WTC11 (cell line): ENCODE measurements at regions not wholly inside any gene's neighbourhood (a gene's known extent, or its start where the extent isn't known, plus 50 kb on each side); places are given as distances from the start of the nearest gene placed in this dataset.

Source experiments
- ATAC-seq: fragments of 200-7000 bp; cut with Tn5 transposase; 2 replicates; pipeline ENCODE4 v1.10.0; 2021; ENCODE audit warnings: mild to moderate bottlenecking, moderate library complexity
- CTCF ChIA-PET: fragments of 300-600 bp; sonication (Branson Sonifier 250); formaldehyde crosslinking; loops from one replicate; lab custom pipeline; 2021; ENCODE audit warnings: antibody characterized with exemption; lab: Charles Lee
- POLR2A ChIA-PET: fragments of 350-600 bp; sonication (Branson Sonifier 250); formaldehyde crosslinking; loops from one replicate; lab custom pipeline; 2021; ENCODE audit warnings: antibody characterized with exemption; lab: Charles Lee
- DNase-seq: peaks from one replicate; pipeline ENCODE4 v3.0.0; 2021; ENCODE audit warnings: low spot score
- H3K27ac Mint-ChIP-seq: 2 replicates; pipeline ENCODE4 v1.8.0; 2021; ENCODE audit warnings: mixed read lengths
- H3K27me3 Mint-ChIP-seq: 2 replicates; pipeline ENCODE4 v1.8.0; 2021; ENCODE audit warnings: low read depth, mild to moderate bottlenecking, moderate library complexity, mixed read lengths
- H3K36me3 Mint-ChIP-seq: 2 replicates; pipeline ENCODE4 v1.8.0; 2021; ENCODE audit warnings: mixed read lengths
- H3K4me1 Mint-ChIP-seq: 2 replicates; pipeline ENCODE4 v1.8.0; 2022; ENCODE audit warnings: mixed read lengths
- H3K4me3 Mint-ChIP-seq: 2 replicates; pipeline ENCODE4 v1.8.0; 2021; ENCODE audit warnings: mild to moderate bottlenecking, moderate library complexity, mixed read lengths
- H3K9me3 Mint-ChIP-seq: 2 replicates; pipeline ENCODE4 v1.8.0; 2021; ENCODE audit warnings: mixed read lengths
- AFF4 ChIP-seq: sonication (generic); formaldehyde crosslinking; IDR thresholded peaks from 2 replicates; pipeline ENCODE4 v1.8.1; 2023; ENCODE audit warnings: mild to moderate bottlenecking, missing genetic modification reagents, borderline replicate concordance
- ATF1 ChIP-seq: sonication (generic); formaldehyde crosslinking; IDR thresholded peaks from 2 replicates; pipeline ENCODE4 v1.8.1; 2023; ENCODE audit warnings: mild to moderate bottlenecking, moderate library complexity, missing genetic modification reagents
- CBFB ChIP-seq: sonication (generic); formaldehyde crosslinking; IDR thresholded peaks from 2 replicates; pipeline ENCODE4 v1.8.1; 2022; ENCODE audit warnings: mild to moderate bottlenecking, low read depth, missing genetic modification reagents
- E2F4 ChIP-seq: sonication (generic); formaldehyde crosslinking; IDR thresholded peaks from 2 replicates; pipeline ENCODE4 v1.8.1; 2022; ENCODE audit warnings: low read depth, mild to moderate bottlenecking, moderate library complexity, missing genetic modification reagents, borderline replicate concordance
- ELF4 ChIP-seq: sonication (generic); formaldehyde crosslinking; IDR thresholded peaks from 2 replicates; pipeline ENCODE4 v1.8.1; 2022; ENCODE audit warnings: low read depth, mild to moderate bottlenecking, moderate library complexity, missing genetic modification reagents
- FOXP1 ChIP-seq: sonication (generic); formaldehyde crosslinking; IDR thresholded peaks from 2 replicates; pipeline ENCODE4 v1.8.0; 2022; ENCODE audit warnings: missing genetic modification reagents, mild to moderate bottlenecking, moderate library complexity, borderline replicate concordance
- GABPB1 ChIP-seq: sonication (generic); formaldehyde crosslinking; IDR thresholded peaks from 2 replicates; pipeline ENCODE4 v1.8.1; 2023; ENCODE audit warnings: mild to moderate bottlenecking, missing genetic modification reagents
- NFATC4 ChIP-seq: fragments of 250-450 bp; sonication (Bioruptor Pico); IDR thresholded peaks from 2 replicates; pipeline ENCODE4 v1.9.0; 2021; ENCODE audit warnings: mild to moderate bottlenecking
- NFE2L1 ChIP-seq: sonication (generic); formaldehyde crosslinking; IDR thresholded peaks from 2 replicates; pipeline ENCODE4 v1.8.1; 2023; ENCODE audit warnings: missing genetic modification reagents
- NR3C1 ChIP-seq: sonication (generic); formaldehyde crosslinking; conservative IDR thresholded peaks from 2 replicates; pipeline ENCODE4 v1.8.1; 2023; ENCODE audit warnings: low read depth, mild to moderate bottlenecking, missing genetic modification reagents
- PRRX2 ChIP-seq: fragments of 250-450 bp; sonication (Bioruptor Pico); IDR thresholded peaks from 2 replicates; pipeline ENCODE4 v1.8.0; 2021; ENCODE audit warnings: mild to moderate bottlenecking
- RORB ChIP-seq: fragments of 250-450 bp; sonication (Bioruptor Pico); IDR thresholded peaks from 2 replicates; pipeline ENCODE4 v1.9.0; 2021; ENCODE audit warnings: mild to moderate bottlenecking
- USF2 ChIP-seq: sonication (generic); formaldehyde crosslinking; IDR thresholded peaks from 2 replicates; pipeline ENCODE4 v1.8.1; 2023; ENCODE audit warnings: mild to moderate bottlenecking, missing genetic modification reagents, moderate library complexity
- ZNF121 ChIP-seq: sonication (generic); formaldehyde crosslinking; IDR thresholded peaks from 2 replicates; pipeline ENCODE4 v1.8.0; 2023; ENCODE audit warnings: missing genetic modification reagents
- ZNF138 ChIP-seq: sonication (generic); formaldehyde crosslinking; conservative IDR thresholded peaks from 2 replicates; pipeline ENCODE4 v1.8.1; 2022; ENCODE audit warnings: mild to moderate bottlenecking, moderate library complexity, missing genetic modification reagents
- ZNF512 ChIP-seq: sonication (generic); formaldehyde crosslinking; IDR thresholded peaks from 2 replicates; pipeline ENCODE4 v1.8.1; 2022; ENCODE audit warnings: missing genetic modification reagents, borderline replicate concordance
- TF ChIP-seq, protein P1 (sequence below): sonication (generic); formaldehyde crosslinking; IDR thresholded peaks from 2 replicates; pipeline ENCODE4 v1.8.0; 2022; ENCODE audit warnings: mild to moderate bottlenecking, missing genetic modification reagents
- TF ChIP-seq, protein P2 (sequence below): fragments of 250-450 bp; sonication (Bioruptor Pico); IDR thresholded peaks from 2 replicates; pipeline ENCODE4 v1.9.0; 2021; ENCODE audit warnings: mild to moderate bottlenecking
- TF ChIP-seq, protein P3 (sequence below): sonication (generic); formaldehyde crosslinking; IDR thresholded peaks from 2 replicates; pipeline ENCODE4 v1.8.0; 2023; ENCODE audit warnings: missing genetic modification reagents, mild to moderate bottlenecking, borderline replicate concordance

- ChIA-PET CTCF (no interaction called here), POLR2A (no interaction called here)
- Mint-ChIP-seq H3K27me3 (no peaks in the 10 kb centered on the region), H3K36me3 (no peaks in the 10 kb centered on the region), H3K4me3 (no peak overlapping the region), H3K9me3 (no peaks in the 10 kb centered on the region), H3K27ac (no peak overlapping the region), H3K4me1 (no peaks in the 10 kb centered on the region)
- DNase-seq (no peak), ATAC-seq (no peak)
- TF ChIP-seq ELF4 (CRISPR knock-in tag): no peak
- no peak for TF ChIP-seq GABPB1
- no peak for TF ChIP-seq AFF4 (CRISPR knock-in tag)
- no peak for TF ChIP-seq CBFB
- TF ChIP-seq, protein P1, sequence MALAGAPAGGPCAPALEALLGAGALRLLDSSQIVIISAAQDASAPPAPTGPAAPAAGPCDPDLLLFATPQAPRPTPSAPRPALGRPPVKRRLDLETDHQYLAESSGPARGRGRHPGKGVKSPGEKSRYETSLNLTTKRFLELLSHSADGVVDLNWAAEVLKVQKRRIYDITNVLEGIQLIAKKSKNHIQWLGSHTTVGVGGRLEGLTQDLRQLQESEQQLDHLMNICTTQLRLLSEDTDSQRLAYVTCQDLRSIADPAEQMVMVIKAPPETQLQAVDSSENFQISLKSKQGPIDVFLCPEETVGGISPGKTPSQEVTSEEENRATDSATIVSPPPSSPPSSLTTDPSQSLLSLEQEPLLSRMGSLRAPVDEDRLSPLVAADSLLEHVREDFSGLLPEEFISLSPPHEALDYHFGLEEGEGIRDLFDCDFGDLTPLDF (CRISPR knock-in tag): no peak
- no peak for TF ChIP-seq NFATC4 (CRISPR knock-in tag)
- no peak for TF ChIP-seq NR3C1 (CRISPR knock-in tag)
- TF ChIP-seq ZNF121 (CRISPR knock-in tag): no peak
- no peak for TF ChIP-seq USF2 (CRISPR knock-in tag)
- no peak for TF ChIP-seq ZNF512 (CRISPR knock-in tag)
- TF ChIP-seq RORB (CRISPR knock-in tag): no peak
- TF ChIP-seq ZNF138 (CRISPR knock-in tag): no peak
- TF ChIP-seq, protein P2, sequence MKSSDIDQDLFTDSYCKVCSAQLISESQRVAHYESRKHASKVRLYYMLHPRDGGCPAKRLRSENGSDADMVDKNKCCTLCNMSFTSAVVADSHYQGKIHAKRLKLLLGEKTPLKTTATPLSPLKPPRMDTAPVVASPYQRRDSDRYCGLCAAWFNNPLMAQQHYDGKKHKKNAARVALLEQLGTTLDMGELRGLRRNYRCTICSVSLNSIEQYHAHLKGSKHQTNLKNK: no peak
- TF ChIP-seq FOXP1 (CRISPR knock-in tag): no peak
- no peak for TF ChIP-seq NFE2L1
- no peak for TF ChIP-seq E2F4 (CRISPR knock-in tag)
Measured at GRCh38 chr10:33920351-33920750, 585.9 kb upstream of the NRP1 start.

DNA sequence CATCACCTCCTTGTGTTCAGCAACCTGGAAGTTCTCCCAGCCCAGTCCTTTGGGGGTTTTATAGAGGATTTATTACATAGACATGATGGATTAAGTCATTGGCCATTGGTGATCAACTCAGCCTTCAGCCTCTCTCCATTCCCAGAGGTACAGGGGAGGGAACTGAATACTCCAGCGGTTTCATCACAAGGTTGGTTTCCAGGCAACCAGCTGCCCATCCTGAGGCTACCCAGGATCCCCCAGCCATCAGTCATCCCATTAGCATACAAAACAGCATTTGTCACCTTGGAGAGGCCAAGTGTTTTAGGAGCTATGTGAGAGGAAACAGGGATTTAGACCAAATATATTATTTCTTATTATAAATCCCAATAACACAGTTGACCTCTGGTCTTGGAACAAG lies 584.8 kb upstream of the NRP1 start:
- Mint-ChIP-seq H3K4me3 (no peak overlapping the region), H3K4me1 (no peaks in the 10 kb centered on the region), H3K9me3 (no peaks in the 10 kb centered on the region), H3K36me3 (no peaks in the 10 kb centered on the region), H3K27me3 (no peaks in the 10 kb centered on the region), H3K27ac (no peak overlapping the region)
- ATAC-seq (no peak), DNase-seq (no peak)
- ChIA-PET POLR2A (no interaction called here), CTCF (no interaction called here)
- TF ChIP-seq, protein P3, sequence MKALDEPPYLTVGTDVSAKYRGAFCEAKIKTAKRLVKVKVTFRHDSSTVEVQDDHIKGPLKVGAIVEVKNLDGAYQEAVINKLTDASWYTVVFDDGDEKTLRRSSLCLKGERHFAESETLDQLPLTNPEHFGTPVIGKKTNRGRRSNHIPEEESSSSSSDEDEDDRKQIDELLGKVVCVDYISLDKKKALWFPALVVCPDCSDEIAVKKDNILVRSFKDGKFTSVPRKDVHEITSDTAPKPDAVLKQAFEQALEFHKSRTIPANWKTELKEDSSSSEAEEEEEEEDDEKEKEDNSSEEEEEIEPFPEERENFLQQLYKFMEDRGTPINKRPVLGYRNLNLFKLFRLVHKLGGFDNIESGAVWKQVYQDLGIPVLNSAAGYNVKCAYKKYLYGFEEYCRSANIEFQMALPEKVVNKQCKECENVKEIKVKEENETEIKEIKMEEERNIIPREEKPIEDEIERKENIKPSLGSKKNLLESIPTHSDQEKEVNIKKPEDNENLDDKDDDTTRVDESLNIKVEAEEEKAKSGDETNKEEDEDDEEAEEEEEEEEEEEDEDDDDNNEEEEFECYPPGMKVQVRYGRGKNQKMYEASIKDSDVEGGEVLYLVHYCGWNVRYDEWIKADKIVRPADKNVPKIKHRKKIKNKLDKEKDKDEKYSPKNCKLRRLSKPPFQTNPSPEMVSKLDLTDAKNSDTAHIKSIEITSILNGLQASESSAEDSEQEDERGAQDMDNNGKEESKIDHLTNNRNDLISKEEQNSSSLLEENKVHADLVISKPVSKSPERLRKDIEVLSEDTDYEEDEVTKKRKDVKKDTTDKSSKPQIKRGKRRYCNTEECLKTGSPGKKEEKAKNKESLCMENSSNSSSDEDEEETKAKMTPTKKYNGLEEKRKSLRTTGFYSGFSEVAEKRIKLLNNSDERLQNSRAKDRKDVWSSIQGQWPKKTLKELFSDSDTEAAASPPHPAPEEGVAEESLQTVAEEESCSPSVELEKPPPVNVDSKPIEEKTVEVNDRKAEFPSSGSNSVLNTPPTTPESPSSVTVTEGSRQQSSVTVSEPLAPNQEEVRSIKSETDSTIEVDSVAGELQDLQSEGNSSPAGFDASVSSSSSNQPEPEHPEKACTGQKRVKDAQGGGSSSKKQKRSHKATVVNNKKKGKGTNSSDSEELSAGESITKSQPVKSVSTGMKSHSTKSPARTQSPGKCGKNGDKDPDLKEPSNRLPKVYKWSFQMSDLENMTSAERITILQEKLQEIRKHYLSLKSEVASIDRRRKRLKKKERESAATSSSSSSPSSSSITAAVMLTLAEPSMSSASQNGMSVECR: no peak
- TF ChIP-seq PRRX2 (no peak), ATF1 (no peak)
